ENCODE measurements at regions not wholly inside any gene's neighbourhood (a gene's known extent, or its start where the extent isn't known, plus 50 kb on each side); places are given as distances from the start of the nearest gene placed in this dataset.
A peak's percentile ranks its signal among the peaks of the same experiment; 100 is the strongest.
"Not testable (repeated sequence)": the region's sequence is repeated elsewhere in the genome, so short reads cannot be mapped to it uniquely, and the experiment has no call there.

DNA sequence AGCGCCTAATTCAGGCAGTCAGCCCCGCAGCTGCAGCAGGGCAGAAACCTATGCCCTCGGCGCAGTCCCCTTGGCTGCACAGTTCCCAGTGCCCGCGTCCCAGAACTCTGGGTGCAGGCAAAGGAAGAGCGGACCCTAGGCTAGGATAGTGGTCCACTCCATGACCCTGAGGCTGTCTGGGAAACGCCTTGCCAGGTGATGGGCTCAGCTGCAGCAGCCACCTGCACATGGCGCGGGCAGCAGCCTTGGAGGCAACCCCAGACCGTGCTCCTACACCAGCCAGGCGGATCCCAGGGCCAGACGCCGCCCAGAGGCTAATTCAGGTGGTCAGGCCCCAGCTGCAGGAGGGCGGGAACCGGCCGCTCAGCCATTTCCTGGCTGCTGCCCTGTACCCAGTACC, 83.0 kb downstream of the POTEC start:
- not testable (repeated sequence) for DNase-seq (ENCODE audit: insufficient read length, low spot score); FAIRE-seq

GRCh38 chr18:14459826-14460225, 83.6 kb downstream of the POTEC start:
- peak; percentile 7 for DNase-seq (ENCODE audit: insufficient read length, low spot score)
- TF ChIP-seq CTCF (IDR thresholded peaks at IDR 0.05; ENCODE audit: insufficient read depth, missing control alignments) = peak; percentile 13
- not testable (repeated sequence) for FAIRE-seq

DNA sequence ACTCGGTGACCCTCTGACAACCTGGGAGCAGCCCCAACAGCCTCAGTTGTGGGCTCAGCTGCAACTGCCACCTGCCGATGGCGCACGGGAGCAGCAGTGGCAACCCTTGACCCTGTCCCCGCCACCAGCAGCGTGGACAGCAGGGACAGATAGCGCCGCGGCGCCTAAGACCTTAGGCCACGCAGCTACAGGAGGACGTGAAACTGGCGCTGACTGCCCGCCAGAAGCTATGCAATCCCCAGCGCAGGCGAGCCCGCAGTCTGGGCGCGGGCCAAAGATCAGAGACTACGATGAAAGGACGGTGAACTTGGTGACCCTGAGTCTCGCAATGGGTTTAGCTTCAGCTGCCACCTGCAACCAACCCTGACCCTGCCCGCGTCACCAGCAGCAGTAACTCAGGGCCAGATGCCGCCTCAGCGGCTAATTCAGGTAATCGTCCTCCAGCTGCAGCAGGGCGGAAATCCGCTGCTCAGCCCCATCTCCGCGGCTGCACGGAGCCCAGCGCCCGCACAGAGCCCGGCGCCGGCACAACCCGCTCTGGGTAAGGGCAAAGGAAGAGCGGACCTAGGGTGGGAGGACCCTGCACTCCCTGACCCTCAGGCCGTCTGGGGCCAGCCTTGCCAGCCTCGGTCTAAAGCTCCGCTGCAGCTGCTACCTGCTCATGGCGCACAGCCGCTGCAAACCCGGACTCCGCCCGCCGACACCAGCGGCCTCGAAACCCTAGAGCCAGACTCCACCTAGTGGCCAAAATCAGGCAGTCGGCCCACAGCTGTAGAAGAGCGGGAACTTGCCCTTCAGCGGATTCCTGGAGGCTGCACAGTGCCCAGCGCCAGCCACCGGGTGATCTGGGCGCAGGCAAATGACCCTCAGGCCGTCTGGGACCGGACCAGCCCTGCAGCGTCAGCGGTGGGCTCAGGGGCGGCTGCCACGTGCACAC, 85.1 kb downstream of the POTEC start:
- TF ChIP-seq CTCF (IDR thresholded peaks at IDR 0.05; ENCODE audit: insufficient read depth, missing control alignments) = peak; percentile 34
- DNase-seq (ENCODE audit: insufficient read length, low spot score); FAIRE-seq: not testable (repeated sequence)

DNA sequence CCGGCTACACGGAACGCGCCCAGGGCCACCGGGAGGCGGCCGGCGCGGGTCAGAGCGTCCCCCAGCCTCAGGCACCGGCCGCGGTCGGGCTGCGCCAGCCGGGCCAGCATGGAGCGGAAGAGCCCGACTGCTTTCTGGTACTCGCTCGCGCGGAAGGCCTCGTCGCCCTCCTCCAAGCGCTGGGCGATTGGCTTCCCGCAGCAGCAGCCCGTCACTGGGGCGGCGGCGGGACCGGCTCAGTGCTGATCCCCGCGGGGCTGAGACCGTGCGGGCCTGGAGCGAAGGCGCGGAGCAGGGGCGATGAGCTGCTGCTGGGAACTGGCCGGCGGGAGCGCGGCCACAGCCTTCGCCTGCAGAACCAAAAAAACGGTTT, 92.8 kb downstream of the POTEC start:
- DNase-seq (ENCODE audit: insufficient read length, low spot score); FAIRE-seq: not testable (repeated sequence)

DNA sequence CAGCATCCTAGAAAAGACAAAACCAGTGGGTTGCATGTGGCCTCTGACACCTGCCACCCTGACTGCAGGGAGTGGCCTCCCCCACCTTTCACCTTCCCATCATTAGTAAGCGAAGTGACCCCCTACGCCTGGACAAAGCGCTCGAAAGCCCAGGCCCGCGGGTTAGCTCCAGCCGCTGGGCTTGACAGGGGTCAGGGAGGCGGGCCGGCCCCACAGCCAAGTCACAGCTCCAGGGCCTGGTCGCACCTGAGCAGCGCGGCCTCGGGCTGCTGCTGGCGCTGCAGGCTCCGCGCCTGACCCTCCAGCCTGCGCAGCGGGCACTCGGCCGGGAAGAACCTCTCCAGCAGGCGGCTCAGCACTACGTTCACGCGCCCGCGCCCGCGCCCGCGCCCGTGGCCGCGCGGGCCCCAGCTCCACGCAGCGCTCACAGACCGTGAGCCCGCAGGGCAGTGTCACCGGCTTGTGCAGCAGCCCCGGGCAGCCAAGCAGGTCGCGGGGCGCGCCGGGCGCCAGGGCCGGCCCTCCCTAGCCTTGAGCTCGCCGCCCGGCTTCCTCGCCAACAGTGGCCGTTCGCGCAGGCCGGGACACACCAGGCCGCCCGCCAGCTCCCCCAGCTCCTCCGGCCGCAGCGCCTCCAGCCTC, 93.3 kb downstream of the POTEC start:
- not testable (repeated sequence) for FAIRE-seq; DNase-seq (ENCODE audit: insufficient read length, low spot score)

GRCh38 chr18:14449062-14449461, 94.3 kb downstream of the POTEC start:
- not testable (repeated sequence) for FAIRE-seq; DNase-seq (ENCODE audit: insufficient read length, low spot score)

DNA sequence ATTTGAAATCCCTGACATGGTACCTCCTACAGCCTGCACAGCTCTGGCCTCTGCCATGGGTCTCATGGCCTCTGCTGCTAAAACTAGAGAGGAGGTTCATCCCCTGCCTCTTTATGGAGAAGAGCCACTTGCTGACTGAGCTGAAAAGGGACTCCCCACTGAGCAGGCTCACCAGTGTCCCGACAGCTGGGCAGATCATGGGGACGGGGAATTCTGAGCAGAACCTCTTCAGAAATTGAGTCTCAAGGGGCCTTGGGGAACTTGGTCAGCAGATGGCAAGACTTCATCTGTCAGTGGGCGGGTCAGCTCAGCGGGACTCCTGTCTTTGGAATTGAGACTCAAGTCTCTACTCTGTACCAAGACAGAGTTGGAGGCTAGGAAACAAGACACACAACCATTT, 95.7 kb downstream of the POTEC start:
- not testable (repeated sequence) for FAIRE-seq

DNA sequence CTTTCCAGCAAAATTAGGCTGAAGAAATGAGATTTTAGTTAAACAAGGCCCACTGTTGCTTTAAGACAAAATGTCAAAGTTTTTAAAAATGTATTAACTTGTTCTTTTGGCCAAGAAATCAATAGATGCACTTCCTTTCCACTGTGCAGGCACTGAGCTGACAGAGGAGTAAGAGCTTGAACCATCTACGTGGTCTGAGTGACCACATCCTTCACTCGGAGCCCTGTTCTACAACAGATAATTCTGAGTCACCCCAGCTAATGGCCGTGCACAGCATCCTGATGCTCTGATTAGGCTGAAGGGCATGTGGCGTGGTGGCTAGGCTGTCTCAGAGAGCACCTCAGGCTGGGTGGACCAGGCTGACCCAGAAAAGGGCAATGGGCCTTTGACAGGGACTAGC, 107.9 kb downstream of the POTEC start:
- not testable (repeated sequence) for FAIRE-seq; DNase-seq (ENCODE audit: insufficient read length, low spot score)

More for the DNA sequence above, 95.7 kb downstream of the POTEC start:
- DNase-seq (ENCODE audit: insufficient read length, low spot score) = not testable (repeated sequence)

- not testable (repeated sequence) for FAIRE-seq
Observed at GRCh38 chr18:14432371-14432770, 111.0 kb downstream of the POTEC start.

DNA sequence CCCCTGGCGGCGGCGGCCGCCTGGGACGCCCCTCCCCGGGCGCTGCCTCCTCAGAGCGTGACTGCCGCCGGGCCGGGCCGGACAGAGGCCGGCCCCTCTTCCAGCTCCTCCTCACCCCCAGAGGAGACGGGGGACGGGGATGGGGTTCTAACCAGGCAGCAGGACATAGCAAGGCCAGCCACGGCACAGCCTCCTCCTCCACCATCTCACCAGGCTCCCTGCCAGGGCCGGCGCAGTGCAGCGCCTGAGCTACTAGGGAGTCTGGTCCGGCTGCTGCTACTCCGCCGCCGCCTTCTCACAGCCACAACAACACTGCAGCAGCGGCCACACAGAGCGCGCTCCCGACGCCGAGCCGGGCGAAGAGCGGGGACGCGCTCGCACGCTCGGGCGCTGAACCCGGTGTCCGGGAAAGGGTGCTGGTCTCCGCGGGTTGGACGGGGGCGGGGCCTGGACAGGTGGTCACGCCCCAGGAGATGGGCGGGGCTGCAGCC, 112.3 kb downstream of the POTEC start:
- DNase-seq (ENCODE audit: insufficient read length, low spot score) = peak; percentile 14
- not testable (repeated sequence) for FAIRE-seq

More at GRCh38 chr18:14432371-14432770, 111.0 kb downstream of the POTEC start:
- not testable (repeated sequence) for DNase-seq (ENCODE audit: insufficient read length, low spot score)

GRCh38 chr18:14415806-14416205, 127.6 kb downstream of the POTEC start:
- FAIRE-seq; DNase-seq (ENCODE audit: insufficient read length, low spot score): not testable (repeated sequence)
- peak; percentile 26 for TF ChIP-seq CTCF (IDR thresholded peaks at IDR 0.05; ENCODE audit: insufficient read depth, missing control alignments)

GRCh38 chr18:14415399-14415798, 128.0 kb downstream of the POTEC start:
- DNase-seq (ENCODE audit: insufficient read length, low spot score); FAIRE-seq: not testable (repeated sequence)
